GM12878 (cell line): ENCODE measurements at regions not wholly inside any gene's neighbourhood (a gene's known extent, or its start where the extent isn't known, plus 50 kb on each side); places are given as distances from the start of the nearest gene placed in this dataset.

Source experiments
- ATAC-seq: fragments of 200-7000 bp; cut with Tn5 transposase; 3 replicates; pipeline ENCODE4 v1.9.1; 2020; ENCODE audit warnings: mild to moderate bottlenecking, moderate library complexity
- BruUV-seq: library from RNA; stranded (reverse); fragments of 400-500 nt; replicated peaks from 2 replicates; lab custom pipeline; 2021; lab: Mats Ljungman, UMichigan
- CTCF ChIA-PET: fragments of 300-600 bp; sonication (Branson Sonifier 250); formaldehyde crosslinking; extraction: SDS; loops from one replicate; lab custom pipeline; 2021; ENCODE audit warnings: inconsistent platforms; lab: Yijun Ruan, JAX
- POLR2A ChIA-PET: fragments of 350-600 bp; formaldehyde crosslinking; extraction: SDS; loops from one replicate; lab custom pipeline; 2021; ENCODE audit warnings: inconsistent platforms; lab: Charles Lee
- RAD21 ChIA-PET: fragments of 300-600 bp; sonication (Branson Sonifier 250); formaldehyde crosslinking; loops from one replicate; lab custom pipeline; 2023; ENCODE audit warnings: antibody characterized with exemption; ENCODE audit not compliant: unreplicated experiment; lab: Charles Lee
- SMC1A ChIA-PET: fragments of 300-600 bp; sonication (Branson Sonifier 250); formaldehyde crosslinking; loops from one replicate; lab custom pipeline; 2023; ENCODE audit not compliant: unreplicated experiment, uncharacterized antibody; lab: Charles Lee
- DNase-seq: peaks from one replicate; pipeline ENCODE4 v3.0.0-alpha.2; 2011; ENCODE audit warnings: low read depth, low spot score
- FAIRE-seq: peaks from 3 replicates; lab custom pipeline; 2011; peaks lifted over from hg19 to GRCh38; lab: Jason Lieb, UNC
- H2AFZ ChIP-seq: 2 replicates; pipeline ENCODE4 v1.6.0; 2011; ENCODE audit warnings: low read depth, low read length, control low read depth; ENCODE audit not compliant: control insufficient read depth
- H3K27ac ChIP-seq: 2 replicates; pipeline ENCODE4 v1.5.1; 2011; ENCODE audit warnings: control low read depth; ENCODE audit not compliant: control insufficient read depth, insufficient read depth
- H3K27me3 ChIP-seq, 2 experiments: replicated peaks in 1 of 2; 2 replicates each; pipeline versions ENCODE4 v1.6.0 to v1.6.1; 2011; ENCODE audit warnings: low read length in 1 of 2; ENCODE audit not compliant: control insufficient read depth in 2 of 2, insufficient read depth in 2 of 2
- H3K36me3 ChIP-seq, 2 experiments: 2 replicates each; pipeline ENCODE4 v1.5.1; 2011; ENCODE audit warnings: low read length in 1 of 2; ENCODE audit not compliant: control insufficient read depth in 2 of 2, insufficient read depth in 2 of 2
- H3K4me1 ChIP-seq: 2 replicates; pipeline ENCODE4 v1.6.1; 2011; ENCODE audit warnings: mild to moderate bottlenecking, low read length, moderate library complexity, mixed read lengths; ENCODE audit not compliant: control insufficient read depth, insufficient read depth
- H3K4me2 ChIP-seq: 2 replicates; pipeline ENCODE4 v1.6.0; 2011; ENCODE audit warnings: control low read depth; ENCODE audit not compliant: control insufficient read depth, insufficient read depth
- H3K4me3 ChIP-seq: fragments of 200-600 bp; sonication (generic); 2 replicates; pipeline ENCODE4 v1.5.1; 2016
- H3K79me2 ChIP-seq: 2 replicates; pipeline ENCODE4 v1.6.0; 2011; ENCODE audit warnings: low read length; ENCODE audit not compliant: control insufficient read depth, insufficient read depth
- H3K9ac ChIP-seq: 2 replicates; pipeline ENCODE4 v1.8.0; 2011; ENCODE audit warnings: low read length, control low read depth, mixed read lengths; ENCODE audit not compliant: control insufficient read depth, insufficient read depth
- H3K9me3 ChIP-seq: replicated peaks from 3 replicates; pipeline ENCODE4 v1.5.1; 2011; ENCODE audit warnings: mild to moderate bottlenecking, low read length; ENCODE audit not compliant: control insufficient read depth, insufficient read depth
- H4K20me1 ChIP-seq: 2 replicates; pipeline ENCODE4 v1.6.0; 2011; ENCODE audit not compliant: control insufficient read depth, insufficient read depth
- CEBPB ChIP-seq, 2 experiments: fragments of 150-350 bp in 1 of 2; IDR thresholded peaks; 2 replicates each; pipeline ENCODE4 v1.6.1; 2012 to 2014; ENCODE audit warnings: low read depth in 2 of 2, low read length in 2 of 2, borderline replicate concordance in 1 of 2, inconsistent platforms in 1 of 2
- CUX1 ChIP-seq: IDR thresholded peaks from 2 replicates; pipeline ENCODE4 v1.6.1; 2012; ENCODE audit warnings: improper control_type of control experiment, low read depth, low read length; ENCODE audit not compliant: insufficient replicate concordance
- EGR1 ChIP-seq, 2 experiments: IDR thresholded peaks; 1 replicate in 1 of 2; 2 replicates in 1 of 2; pipeline ENCODE4 v1.6.1; 2011 to 2012; ENCODE audit warnings: low read depth in 2 of 2, low read length in 2 of 2, borderline replicate concordance in 1 of 2, mild to moderate bottlenecking in 1 of 2, moderate library complexity in 1 of 2
- GABPA ChIP-seq: IDR thresholded peaks from 2 replicates; pipeline ENCODE4 v1.6.1; 2014; ENCODE audit warnings: antibody characterized with exemption, low read depth, mild to moderate bottlenecking, inconsistent platforms
- KDM1A ChIP-seq: fragments of 200-600 bp; sonication (generic); IDR thresholded peaks from 2 replicates; pipeline ENCODE4 v1.6.1; 2016; ENCODE audit warnings: borderline replicate concordance
- PKNOX1 ChIP-seq: fragments of 450-650 bp; IDR thresholded peaks from 2 replicates; pipeline ENCODE4 v1.6.1; 2016; ENCODE audit warnings: mild to moderate bottlenecking
- POLR2AphosphoS5 ChIP-seq: IDR thresholded peaks from 2 replicates; pipeline ENCODE4 v1.6.1; 2011; ENCODE audit warnings: mild to moderate bottlenecking, low read length, inconsistent platforms
- POU2F2 ChIP-seq: IDR thresholded peaks from 3 replicates; pipeline ENCODE4 v1.6.1; 2011; ENCODE audit warnings: low read depth, mild to moderate bottlenecking, low read length, borderline replicate concordance
- RELA ChIP-seq: fragments of 450-650 bp; IDR thresholded peaks from 2 replicates; pipeline ENCODE4 v1.8.0; 2014; ENCODE audit warnings: borderline replicate concordance; ENCODE audit not compliant: partially characterized antibody
- RUNX3 ChIP-seq: IDR thresholded peaks from 2 replicates; pipeline ENCODE4 v1.6.1; 2012; ENCODE audit warnings: low read length, inconsistent platforms
- SIX5 ChIP-seq: IDR thresholded peaks from 2 replicates; pipeline ENCODE4 v1.6.1; 2011; ENCODE audit warnings: mild to moderate bottlenecking, low read depth, low read length, moderate library complexity; ENCODE audit not compliant: severe bottlenecking
- SREBF1 ChIP-seq: IDR thresholded peaks from 2 replicates; pipeline ENCODE4 v1.6.1; 2012; ENCODE audit warnings: mild to moderate bottlenecking, low read length
- SUPT20H ChIP-seq: IDR thresholded peaks from 2 replicates; pipeline ENCODE4 v1.6.1; 2011; ENCODE audit warnings: low read depth, mild to moderate bottlenecking, low read length, moderate library complexity, borderline replicate concordance; ENCODE audit not compliant: control insufficient read depth
- ZNF217 ChIP-seq: fragments of 450-650 bp; IDR thresholded peaks from 2 replicates; pipeline ENCODE4 v1.6.1; 2017; ENCODE audit warnings: antibody characterized with exemption, mild to moderate bottlenecking
- ZZZ3 ChIP-seq: IDR thresholded peaks from 2 replicates; pipeline ENCODE4 v1.6.1; 2011; ENCODE audit warnings: low read depth; ENCODE audit not compliant: control insufficient read depth, insufficient read length
- WGBS: methylation state at CpG from one replicate; pipeline ENCODE4 v1.1.6; 2016; ENCODE audit warnings: low lambda C conversion rate; ENCODE audit not compliant: insufficient replicate concordance, insufficient coverage; ENCODE audit errors: missing lambda C conversion rate; 5-methylcytosine and 5-hydroxymethylcytosine counted together
- in situ Hi-C: fragments of 300-500 bp; cut with MboI; formaldehyde crosslinking; loops from 9 replicates; pipeline ENCODE4 v1.14.3; 2018; ENCODE audit warnings: mixed read lengths
- intact Hi-C: fragments of 100-400 bp; cut with micrococcal nuclease; formaldehyde crosslinking; loops from one replicate; pipeline ENCODE4 v1.14.2; 2022; ENCODE audit not compliant: unreplicated experiment

DNA sequence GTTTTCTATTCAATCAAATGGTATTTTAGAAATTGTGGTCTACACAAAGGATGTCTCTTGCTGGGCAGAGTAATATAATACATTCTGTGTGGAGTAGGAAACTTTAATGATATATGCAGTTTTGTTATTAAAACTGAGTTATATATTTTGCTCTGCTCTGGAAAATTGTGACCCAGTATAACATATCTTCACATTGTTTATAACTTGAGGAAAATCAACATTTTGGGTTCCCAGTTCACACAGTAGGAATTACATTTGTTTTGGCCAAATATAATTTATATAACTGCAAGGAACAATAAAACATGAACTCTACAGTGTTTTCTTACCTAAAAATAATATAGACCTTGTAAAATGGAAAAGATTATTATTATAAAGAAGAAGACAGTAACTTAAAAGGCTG, 372.4 kb downstream of the OSR1 start (continued):
- TF ChIP-seq CUX1: no peak
- TF ChIP-seq, all 136 proteins: peak for 0

DNA sequence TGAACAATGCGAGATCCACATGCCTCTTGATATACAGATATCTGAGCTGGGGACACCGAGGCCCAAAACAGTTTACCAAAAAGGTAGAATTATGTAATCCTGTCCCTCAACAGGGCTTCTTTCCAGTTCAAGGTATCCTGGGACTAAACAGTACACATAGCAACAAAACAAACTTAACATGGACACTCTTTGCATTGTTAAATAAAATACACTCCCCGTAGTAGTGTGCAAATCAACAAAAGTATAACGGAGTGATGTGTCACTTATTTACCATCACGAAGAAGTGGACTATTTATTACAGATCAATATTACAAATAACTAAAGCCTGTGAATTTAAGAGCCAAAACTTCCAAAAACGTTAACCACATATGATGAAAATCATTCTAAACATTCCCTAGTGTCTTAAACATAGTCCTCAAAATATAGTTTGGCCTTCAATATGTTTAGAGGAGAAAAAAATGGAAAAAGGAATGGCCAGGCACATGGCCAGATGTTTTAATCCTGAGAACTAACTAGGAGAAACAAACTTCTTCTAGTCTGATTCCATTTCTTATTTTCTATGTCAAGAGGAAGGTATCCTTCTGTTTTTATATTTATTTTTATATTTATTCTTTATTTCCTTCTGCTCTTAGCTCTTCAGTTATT, 377.5 kb downstream of the OSR1 start:
- ATAC-seq (no peak), FAIRE-seq (no peak)
- Histone ChIP-seq H3K79me2 (no peaks in the 10 kb centered on the region), H3K4me1 (no peaks in the 10 kb centered on the region; the same call in 1 of the 2 replicates), H3K27ac (no peak overlapping the region)
- in situ Hi-C loops: no loop called here
- WGBS: 24% methylated on average over 6 of the region's 6 CpGs
- SMC1A ChIA-PET: no interaction called here
- no peak for TF ChIP-seq CEBPB (IDR thresholded peaks at IDR 0.05; ENCODE audit: borderline replicate concordance in 1 of 2, low read depth in 2 of 2, low read length in 2 of 2)
- no peak for TF ChIP-seq RELA
- no peak for TF ChIP-seq ZZZ3
- no peak for TF ChIP-seq POLR2AphosphoS5
- TF ChIP-seq SIX5: no peak
- no peak for TF ChIP-seq SUPT20H
- TF ChIP-seq EGR1 (IDR thresholded peaks at IDR 0.05; ENCODE audit: borderline replicate concordance in 1 of 2, low read depth in 2 of 2, low read length in 2 of 2): no peak
- no peak for TF ChIP-seq KDM1A
- TF ChIP-seq GABPA: no peak
- TF ChIP-seq ZNF217: no peak
- TF ChIP-seq POU2F2: no peak
- TF ChIP-seq SREBF1: no peak
- TF ChIP-seq RUNX3: no peak
- no peak for TF ChIP-seq PKNOX1
- TF ChIP-seq, all 136 proteins: peak for 0
- no TSS peak for BruUV-seq
- Histone ChIP-seq H3K4me2 (no peak overlapping the region), H4K20me1 (no peaks in the 10 kb centered on the region), H3K36me3 (no peaks in the 10 kb centered on the region), H3K9me3 (no peaks in the 10 kb centered on the region), H3K27me3 (no peaks in the 10 kb centered on the region), H3K9ac (no peak overlapping the region), H2AFZ (no peak overlapping the region), H3K4me3 (no peak overlapping the region)
- CTCF ChIA-PET: no interaction called here
- POLR2A ChIA-PET: no interaction called here
- intact Hi-C loops: no loop called here
- DNase-seq: no peak
- RAD21 ChIA-PET: no interaction called here
